ENCODE measurements at regions not wholly inside any gene's neighbourhood (a gene's known extent, or its start where the extent isn't known, plus 50 kb on each side); places are given as distances from the start of the nearest gene placed in this dataset.
A peak's percentile ranks its signal among the peaks of the same experiment; 100 is the strongest.

GRCh38 chr5:82659115-82659514 lies 381.0 kb upstream of the RPS23 start:
- no peak for TF ChIP-seq EZH2phosphoT487 (IDR thresholded peaks at IDR 0.05; ENCODE audit: borderline replicate concordance)
- TF ChIP-seq CTCF (conservative IDR thresholded peaks at IDR 0.05; ENCODE audit: low read length) = no peak
- H3K9ac ChIP-seq (ENCODE audit: low read depth, low read length, poor library complexity, severe bottlenecking) = no peak overlapping the region

GRCh38 chr5:82657033-82657699 lies 379.0 kb upstream of the RPS23 start:
- H3K4me2 ChIP-seq (ENCODE audit: low read depth, low read length, poor library complexity, severe bottlenecking) = peak overlapping the region; percentile 53

More at GRCh38 chr5:82659115-82659514, 381.0 kb upstream of the RPS23 start:
- H3K79me2 ChIP-seq (ENCODE audit: insufficient read depth, low read length) = no peaks in the 10 kb centered on the region
- no peaks in the 10 kb centered on the region for H3K9me3 ChIP-seq (ENCODE audit: insufficient read depth, low read depth, low read length)
- no peak overlapping the region for H3K4me2 ChIP-seq (ENCODE audit: low read depth, low read length, poor library complexity, severe bottlenecking)
- H3K4me3 ChIP-seq (ENCODE audit: low read length, poor library complexity, severe bottlenecking) = no peak overlapping the region
- H2AFZ ChIP-seq (ENCODE audit: low read length) = no peak overlapping the region
- H3K27me3 ChIP-seq (ENCODE audit: insufficient read depth, low read length, poor library complexity, severe bottlenecking) = no peaks in the 10 kb centered on the region
- H3K4me1 ChIP-seq (ENCODE audit: insufficient read depth, low read length, poor library complexity, severe bottlenecking) = peaks cover 14% of the 10 kb centered on the region
- no peaks in the 10 kb centered on the region for H4K20me1 ChIP-seq (ENCODE audit: insufficient read depth, low read length, poor library complexity, severe bottlenecking)
- no peaks in the 10 kb centered on the region for H3F3A ChIP-seq (ENCODE audit: low read depth)
- H3K36me3 ChIP-seq (ENCODE audit: insufficient read depth, low read length) = no peaks in the 10 kb centered on the region
- no peaks in the 10 kb centered on the region for H3K9me2 ChIP-seq (replicated peaks; ENCODE audit: low read depth, low read length)

GRCh38 chr5:82656341-82656761 lies 378.2 kb upstream of the RPS23 start:
- TF ChIP-seq CTCF (conservative IDR thresholded peaks at IDR 0.05; ENCODE audit: low read length) (no peak), EZH2phosphoT487 (IDR thresholded peaks at IDR 0.05; ENCODE audit: borderline replicate concordance) (no peak)
- no peaks in the 10 kb centered on the region for H3K79me2 ChIP-seq (ENCODE audit: insufficient read depth, low read length)
- H3K4me3 ChIP-seq (ENCODE audit: low read length, poor library complexity, severe bottlenecking) = no peak overlapping the region
- H3K36me3 ChIP-seq (ENCODE audit: insufficient read depth, low read length) = no peaks in the 10 kb centered on the region
- no peaks in the 10 kb centered on the region for H3K9me3 ChIP-seq (ENCODE audit: insufficient read depth, low read depth, low read length)
- no peak overlapping the region for H3K9ac ChIP-seq (ENCODE audit: low read depth, low read length, poor library complexity, severe bottlenecking)
- H3F3A ChIP-seq (ENCODE audit: low read depth) = no peaks in the 10 kb centered on the region
- peak overlapping the region; percentile 53 for H3K4me2 ChIP-seq (ENCODE audit: low read depth, low read length, poor library complexity, severe bottlenecking)
- H3K4me1 ChIP-seq (ENCODE audit: insufficient read depth, low read length, poor library complexity, severe bottlenecking) = peaks cover 14% of the 10 kb centered on the region
- H3K9me2 ChIP-seq (replicated peaks; ENCODE audit: low read depth, low read length) = no peaks in the 10 kb centered on the region
- no peaks in the 10 kb centered on the region for H3K27me3 ChIP-seq (ENCODE audit: insufficient read depth, low read length, poor library complexity, severe bottlenecking)
- H4K20me1 ChIP-seq (ENCODE audit: insufficient read depth, low read length, poor library complexity, severe bottlenecking) = no peaks in the 10 kb centered on the region
- no peak overlapping the region for H2AFZ ChIP-seq (ENCODE audit: low read length)

More at GRCh38 chr5:82657033-82657699, 379.0 kb upstream of the RPS23 start:
- H3K36me3 ChIP-seq (ENCODE audit: insufficient read depth, low read length) = no peaks in the 10 kb centered on the region
- H3K79me2 ChIP-seq (ENCODE audit: insufficient read depth, low read length) = no peaks in the 10 kb centered on the region
- TF ChIP-seq EZH2phosphoT487 (IDR thresholded peaks at IDR 0.05; ENCODE audit: borderline replicate concordance) (no peak), CTCF (conservative IDR thresholded peaks at IDR 0.05; ENCODE audit: low read length) (no peak)
- no peaks in the 10 kb centered on the region for H3F3A ChIP-seq (ENCODE audit: low read depth)
- no peaks in the 10 kb centered on the region for H3K9me2 ChIP-seq (replicated peaks; ENCODE audit: low read depth, low read length)
- H3K9me3 ChIP-seq (ENCODE audit: insufficient read depth, low read depth, low read length) = no peaks in the 10 kb centered on the region
- H3K27me3 ChIP-seq (ENCODE audit: insufficient read depth, low read length, poor library complexity, severe bottlenecking) = no peaks in the 10 kb centered on the region
- no peak overlapping the region for H3K9ac ChIP-seq (ENCODE audit: low read depth, low read length, poor library complexity, severe bottlenecking)
- H4K20me1 ChIP-seq (ENCODE audit: insufficient read depth, low read length, poor library complexity, severe bottlenecking) = no peaks in the 10 kb centered on the region
- H3K4me1 ChIP-seq (ENCODE audit: insufficient read depth, low read length, poor library complexity, severe bottlenecking) = peaks cover 14% of the 10 kb centered on the region
- H2AFZ ChIP-seq (ENCODE audit: low read length) = no peak overlapping the region
- H3K4me3 ChIP-seq (ENCODE audit: low read length, poor library complexity, severe bottlenecking) = no peak overlapping the region

Data from Loucy (cell line).